ENCODE measurements at regions not wholly inside any gene's neighbourhood (a gene's known extent, or its start where the extent isn't known, plus 50 kb on each side); places are given as distances from the start of the nearest gene placed in this dataset.

- H3K9ac ChIP-seq (ENCODE audit: insufficient read depth, low read depth, low read length): no peak overlapping the region
- ATAC-seq: no peak
- POLR2A ChIA-PET: no interaction called here
- no peak overlapping the region for H3K4me3 ChIP-seq (replicated peaks in 1 of 3; ENCODE audit: insufficient read depth in 1 of 3, low read depth in 2 of 3, low read length in 3 of 3)
- H4K20me1 ChIP-seq (ENCODE audit: insufficient read depth, low read length): no peaks in the 10 kb centered on the region
- no peaks in the 10 kb centered on the region for H3K79me2 ChIP-seq (ENCODE audit: insufficient read depth, low read length)
- intact Hi-C loops (cut with micrococcal nuclease; ENCODE audit: unreplicated experiment): no loop called here
- no peaks in the 10 kb centered on the region for H3K9me3 ChIP-seq (ENCODE audit: low read length)
- no peaks in the 10 kb centered on the region for H3K4me1 ChIP-seq (ENCODE audit: insufficient read depth, low read length)
- in situ Hi-C loops (cut with HindIII; ENCODE audit: extremely low pct_ligation_motif_present, low pct_unique_long_range_greater_than_20kb): no loop called here
- DNase-seq (ENCODE audit: low spot score): no peak
- BruUV-seq (replicated peaks): no TSS peak
- WGBS (ENCODE audit: low lambda C conversion rate): 3% methylated on average over 3 of the region's 3 CpGs
- CTCF ChIA-PET (ENCODE audit: low intra/inter-chr PET ratio, low total read pairs): no interaction called here
- H3K27me3 ChIP-seq (ENCODE audit: control insufficient read depth in 1 of 2, insufficient read depth in 2 of 2, low read length in 2 of 2): no peaks in the 10 kb centered on the region
- no peaks in the 10 kb centered on the region for H3K36me3 ChIP-seq (replicated peaks in 1 of 2; ENCODE audit: control insufficient read depth in 1 of 2, insufficient read depth in 2 of 2, low read length in 2 of 2)
- no peak overlapping the region for H2AFZ ChIP-seq (ENCODE audit: low read length)
- no peak overlapping the region for H3K27ac ChIP-seq (ENCODE audit: extremely low read length, insufficient read depth, low read length)
- TF ChIP-seq HNRNPLL (IDR thresholded peaks at IDR 0.05; ENCODE audit: low read depth, low read length, poor library complexity, severe bottlenecking) (no peak), ATF7 (IDR thresholded peaks at IDR 0.05) (peak; percentile 92), ATF7 (CRISPR knock-in tag; IDR thresholded peaks at IDR 0.05) (no peak), ARID3A (IDR thresholded peaks at IDR 0.05; ENCODE audit: low read depth, low read length) (no peak), MTA3 (CRISPR knock-in tag; IDR thresholded peaks at IDR 0.05) (no peak), ZNF546 (CRISPR knock-in tag; conservative IDR thresholded peaks at IDR 0.05) (no peak), HIC2 (CRISPR knock-in tag; IDR thresholded peaks at IDR 0.05; ENCODE audit: low read depth) (no peak), ZBTB33 (CRISPR knock-in tag; IDR thresholded peaks at IDR 0.05) (no peak), CREB1 (IDR thresholded peaks at IDR 0.05) (peak; percentile 72), CREB1 (CRISPR knock-in tag; IDR thresholded peaks at IDR 0.05) (no peak)
- H3K4me2 ChIP-seq (ENCODE audit: low read depth, low read length): no peak overlapping the region
- FAIRE-seq: no peak
Measured at GRCh38 chr3:137610723-137611122, 153.4 kb upstream of the SOX14 start.

Data from HepG2 (cell line).